HG03469 (cell line): ENCODE measurements at regions not wholly inside any gene's neighbourhood (a gene's known extent, or its start where the extent isn't known, plus 50 kb on each side); places are given as distances from the start of the nearest gene placed in this dataset.
"Not testable (repeated sequence)": the region's sequence is repeated elsewhere in the genome, so short reads cannot be mapped to it uniquely, and the experiment has no call there.

Experiments used
- ATAC-seq: cut with Tn5 transposase; IDR thresholded peaks from one replicate; pipeline ENCODE4 v1.9.1; 2021; ENCODE audit warnings: mild to moderate bottlenecking, moderate library complexity, moderate number of reproducible peaks; ENCODE audit not compliant: unreplicated experiment

DNA sequence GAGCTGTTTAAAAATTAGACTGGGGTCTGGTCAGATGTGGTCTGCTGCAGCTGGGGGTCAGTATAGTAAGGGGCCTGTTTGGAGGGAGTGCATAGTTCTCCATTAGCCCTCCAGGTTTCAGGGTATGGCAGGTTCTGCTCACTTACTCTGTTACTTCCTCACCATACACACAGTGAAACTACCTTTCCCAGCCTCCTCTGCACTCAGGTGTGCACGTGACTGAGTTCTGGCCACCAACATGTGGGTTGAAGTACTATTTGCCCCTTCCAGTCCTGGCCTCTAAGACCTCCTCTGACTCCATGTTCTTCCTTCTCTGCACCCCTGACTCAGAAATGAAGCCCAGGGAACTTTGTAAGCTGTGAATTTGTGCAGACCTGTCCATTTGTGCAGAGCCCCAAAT lies 190.5 kb upstream of the CLINT1 start:
- no peak for ATAC-seq

DNA sequence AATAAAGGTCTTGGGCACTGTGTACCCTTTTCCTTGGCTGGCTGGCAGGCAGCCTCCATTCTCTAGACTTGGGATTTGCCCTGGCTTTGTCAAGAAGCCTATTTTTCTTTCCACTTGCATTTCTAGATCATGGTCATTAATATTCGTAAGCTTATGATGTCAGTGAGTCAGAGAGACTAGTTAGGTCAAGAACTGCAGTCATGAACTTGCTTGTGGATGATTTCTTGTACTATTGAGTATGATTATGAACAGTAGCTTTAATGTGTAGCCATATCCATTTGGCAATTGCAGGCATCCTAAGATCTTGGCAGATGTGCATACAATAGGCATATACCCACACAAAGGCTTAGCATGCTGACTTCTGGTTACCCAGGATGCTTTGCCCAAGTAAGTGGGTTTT lies 186.8 kb upstream of the CLINT1 start:
- ATAC-seq, result no peak

DNA sequence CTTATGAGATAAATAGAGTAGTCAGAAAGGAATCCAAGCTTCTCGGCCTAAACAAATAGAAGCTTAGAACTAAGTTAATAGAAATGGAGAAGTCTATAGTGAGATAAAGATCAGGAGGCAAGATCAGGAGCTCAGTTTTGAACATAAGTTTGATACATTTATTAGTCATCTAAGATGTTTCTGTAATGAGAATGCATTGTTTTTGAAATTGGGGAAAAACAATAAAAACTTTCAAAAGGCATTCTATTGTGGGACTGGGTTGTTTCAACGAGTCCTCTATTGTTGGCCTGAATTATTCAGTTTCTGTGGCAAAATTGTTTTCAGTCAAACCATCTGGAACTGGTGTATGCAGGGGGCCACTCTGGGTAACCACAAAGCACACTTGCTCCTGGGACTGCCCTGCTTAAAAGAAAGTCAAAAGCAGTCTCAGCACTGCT lies 181.0 kb upstream of the CLINT1 start:
- peak; percentile 60 for ATAC-seq

DNA sequence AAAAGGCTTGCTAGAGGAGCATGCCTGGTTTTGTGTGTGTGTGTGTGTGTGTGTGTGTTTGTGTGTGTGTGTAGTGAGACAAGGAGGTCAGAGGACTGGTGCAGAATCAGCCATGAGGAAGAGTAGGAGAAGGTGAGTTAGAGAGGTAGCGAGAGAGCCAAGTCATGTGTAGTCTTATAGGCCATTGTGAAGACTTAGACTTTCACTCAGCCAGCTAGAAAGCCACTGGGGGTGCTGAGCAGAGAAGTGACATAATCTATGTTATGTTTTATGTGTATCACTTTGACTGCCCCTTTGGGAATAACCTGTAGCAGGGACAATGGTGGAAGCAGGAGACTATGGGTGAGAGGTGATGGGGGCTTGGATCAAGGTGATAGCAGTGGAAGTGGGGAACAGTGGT lies 180.5 kb upstream of the CLINT1 start:
- ATAC-seq, result no peak

DNA sequence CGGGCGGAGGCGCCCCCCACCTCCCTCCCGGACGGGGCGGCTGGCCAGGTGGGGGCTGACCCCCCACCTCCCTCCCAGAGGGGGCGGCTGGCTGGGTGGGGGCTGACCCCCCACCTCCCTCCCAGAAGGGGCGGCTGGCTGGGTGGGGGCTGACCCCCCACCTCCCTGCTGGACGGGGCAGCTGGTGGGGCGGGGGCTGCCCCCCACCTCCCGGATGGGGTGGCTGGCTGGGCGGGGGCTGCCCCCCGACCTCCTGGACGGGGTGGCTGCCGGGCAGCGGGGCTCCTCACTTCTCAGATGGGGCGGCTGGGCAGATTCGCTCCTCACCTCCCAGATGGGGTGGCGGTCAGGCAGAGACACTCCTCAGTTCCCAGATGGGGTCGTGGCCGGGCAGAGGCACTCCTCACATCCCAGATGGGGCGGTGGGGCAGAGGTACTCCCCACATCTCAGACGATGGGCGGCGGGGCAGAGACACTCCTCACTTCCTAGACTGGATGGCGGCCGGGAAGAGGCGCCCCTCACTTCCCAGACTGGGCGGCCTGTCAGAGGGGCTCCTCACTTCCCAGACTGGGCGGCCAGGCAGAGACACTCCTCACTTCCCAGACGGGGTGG lies 178.1 kb upstream of the CLINT1 start:
- ATAC-seq, result not testable (repeated sequence)

DNA sequence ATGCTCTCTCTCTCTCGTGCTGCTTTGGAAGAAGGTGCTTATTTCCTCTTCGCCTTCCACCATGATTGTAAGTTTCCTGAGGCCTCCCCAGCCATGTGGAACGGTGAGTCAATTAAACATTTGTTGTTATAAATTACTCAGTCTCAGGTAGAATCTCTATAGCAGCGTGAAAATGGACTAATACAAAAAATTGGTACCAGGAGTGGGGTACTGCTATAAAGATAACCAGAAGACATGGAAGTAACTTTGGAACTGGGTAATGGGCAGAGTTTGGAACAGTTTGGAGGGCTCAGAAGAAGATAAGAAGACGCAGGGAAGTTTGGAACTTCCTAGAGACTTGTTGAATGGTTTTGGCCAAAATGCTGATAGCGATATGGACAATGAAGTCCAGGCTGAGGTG lies 175.6 kb upstream of the CLINT1 start:
- ATAC-seq, result not testable (repeated sequence)

DNA sequence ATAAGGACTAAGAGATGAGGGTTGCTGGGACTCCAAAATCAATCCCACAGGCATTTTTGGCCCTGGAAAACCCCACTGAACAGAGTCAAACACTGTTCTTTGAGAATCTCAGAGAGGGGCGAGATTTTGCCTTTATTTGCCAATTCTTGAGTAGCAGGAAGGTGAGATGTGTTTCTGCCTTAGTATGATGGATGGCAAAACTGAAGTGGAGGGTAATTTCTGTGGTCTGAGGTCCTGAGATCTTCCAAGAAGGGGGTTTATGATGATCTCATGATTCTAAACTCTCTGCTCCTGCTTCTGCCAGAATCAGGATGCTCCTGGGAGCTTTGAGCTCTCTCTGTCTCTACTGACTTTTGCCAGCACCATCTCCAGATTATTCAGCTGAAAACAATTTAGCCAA lies 174.8 kb upstream of the CLINT1 start:
- no peak for ATAC-seq

DNA sequence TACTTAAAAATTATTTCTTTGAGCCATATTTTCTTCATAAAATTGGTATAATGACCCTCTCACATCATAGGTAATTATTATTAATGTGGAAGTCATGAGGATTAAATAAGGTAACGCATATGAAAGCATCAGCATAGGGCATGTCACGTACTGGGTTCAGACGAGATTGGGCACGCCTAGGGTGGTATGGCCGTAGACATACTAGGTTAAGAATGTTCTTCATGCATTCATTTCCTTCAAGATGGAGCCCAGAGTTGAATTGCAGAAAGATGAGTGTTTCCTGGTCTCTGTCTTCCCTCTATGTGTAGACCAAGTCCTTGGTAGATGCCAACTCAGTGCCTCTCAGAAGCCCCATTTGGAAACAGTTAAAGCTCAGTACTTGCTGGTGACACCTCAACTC lies 174.1 kb upstream of the CLINT1 start:
- no peak for ATAC-seq

DNA sequence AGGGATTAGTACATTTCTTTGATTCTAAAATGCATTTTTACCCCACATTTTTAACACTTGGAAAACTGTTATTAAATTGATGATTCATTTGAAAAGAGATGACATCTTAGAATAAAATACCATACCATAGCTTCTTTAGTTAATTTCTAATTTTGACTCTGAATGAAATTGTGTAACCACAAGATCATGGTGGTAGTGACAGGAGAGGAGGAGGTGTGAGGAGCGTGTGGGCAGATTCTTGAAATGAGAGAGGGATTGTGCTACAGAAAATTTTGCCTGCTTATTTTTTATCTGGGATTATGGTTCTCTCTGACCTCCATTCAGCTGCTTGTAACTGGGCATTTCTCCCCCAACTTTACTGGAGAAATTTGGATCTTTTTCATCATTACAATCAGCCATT lies 173.3 kb upstream of the CLINT1 start:
- ATAC-seq, result no peak

DNA sequence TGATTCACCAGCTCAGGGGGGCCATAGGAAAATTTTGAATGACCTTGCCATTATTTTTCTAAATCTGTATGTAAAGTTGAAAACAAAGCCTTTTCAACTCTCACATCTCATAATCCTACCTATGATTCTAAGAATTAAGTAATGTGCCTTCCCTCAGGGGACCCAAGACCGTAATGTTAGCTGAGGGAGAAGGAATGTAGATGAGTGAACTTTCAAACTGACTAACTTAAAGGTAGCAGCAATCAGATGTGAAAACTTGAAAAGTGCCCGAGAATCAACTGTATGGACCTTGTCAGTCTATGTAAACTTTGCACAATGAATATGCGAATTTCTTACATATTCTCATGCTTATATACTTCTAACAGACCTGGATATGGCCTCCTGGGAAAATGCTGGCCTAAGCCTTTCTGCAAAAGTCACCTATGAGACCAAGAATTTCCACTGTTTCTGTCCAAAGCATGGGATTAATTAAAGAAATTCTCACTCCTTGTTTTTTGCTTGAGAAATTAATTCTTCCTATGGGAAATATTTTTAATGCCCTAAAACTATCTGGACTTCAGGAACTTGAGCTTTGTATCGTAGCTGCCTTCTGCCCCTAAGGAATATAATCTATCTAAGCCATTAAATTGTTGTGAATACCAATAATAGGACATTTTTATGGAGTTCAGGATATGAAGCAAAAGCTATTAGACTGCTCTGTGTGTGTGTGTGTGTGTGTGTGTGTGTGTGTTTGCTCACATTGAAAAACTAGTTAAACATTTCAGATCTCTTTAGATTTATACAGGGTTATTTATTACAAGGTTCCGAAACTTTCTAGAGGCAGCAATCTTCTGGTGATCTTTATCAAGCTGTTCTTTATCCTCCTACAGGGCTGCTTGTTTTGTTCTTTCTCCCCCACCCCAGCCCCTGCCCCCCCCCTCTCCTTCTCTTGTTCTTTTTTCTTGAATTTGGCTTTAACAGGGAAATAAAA lies 169.1 kb upstream of the CLINT1 start:
- ATAC-seq, result no peak

DNA sequence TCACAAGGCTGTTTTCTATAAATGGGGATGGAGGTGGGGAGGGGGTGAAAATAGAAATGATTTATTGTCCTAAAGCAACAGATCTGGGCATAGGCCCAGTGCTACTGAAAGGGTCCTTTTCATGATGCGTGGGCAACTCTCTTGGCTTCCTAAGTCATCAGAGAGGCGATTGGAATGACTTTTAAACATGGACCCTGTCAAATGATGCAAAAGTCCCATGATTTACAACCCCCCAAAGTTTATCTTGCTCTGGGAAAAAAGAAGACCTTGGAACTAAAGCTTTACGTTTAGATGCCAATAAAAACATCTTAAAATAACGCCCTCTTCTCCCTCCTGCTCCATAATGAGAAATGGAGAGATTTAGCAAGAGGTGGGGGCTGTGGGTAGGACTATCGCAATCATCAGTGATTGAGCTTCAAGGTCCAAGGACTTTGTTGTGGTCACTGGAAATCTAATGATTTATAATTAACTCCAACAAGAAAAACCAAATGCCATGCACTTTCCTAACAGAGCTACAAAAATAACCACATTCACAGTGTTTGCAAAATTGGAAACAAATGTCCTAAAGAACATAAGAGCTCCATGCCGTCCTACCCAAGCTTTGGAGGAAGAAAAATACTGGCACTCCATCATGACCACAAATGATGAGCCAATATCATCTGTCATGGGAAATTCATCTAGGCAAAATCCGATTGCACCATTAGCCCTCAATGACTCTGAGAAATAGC lies 167.5 kb upstream of the CLINT1 start:
- no peak for ATAC-seq

DNA sequence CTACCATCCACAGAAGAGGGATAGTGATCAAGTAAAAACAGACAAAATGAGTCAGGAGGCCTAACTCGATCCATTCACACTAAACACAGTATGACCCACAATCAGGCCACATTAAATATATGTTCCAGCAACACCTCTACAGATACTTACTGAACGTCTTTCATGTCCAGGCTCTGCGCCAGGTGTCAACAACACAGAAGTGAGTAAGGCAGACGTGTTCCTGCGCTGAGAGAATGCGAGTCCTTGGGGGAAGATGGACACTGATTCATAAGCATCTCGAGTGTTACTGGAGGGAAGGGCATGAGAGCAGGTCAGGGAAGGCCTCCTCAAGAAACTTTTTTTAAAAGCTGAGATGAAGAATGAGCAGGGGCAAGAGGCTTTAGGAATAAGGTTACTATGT lies 164.3 kb upstream of the CLINT1 start:
- ATAC-seq, result no peak

DNA sequence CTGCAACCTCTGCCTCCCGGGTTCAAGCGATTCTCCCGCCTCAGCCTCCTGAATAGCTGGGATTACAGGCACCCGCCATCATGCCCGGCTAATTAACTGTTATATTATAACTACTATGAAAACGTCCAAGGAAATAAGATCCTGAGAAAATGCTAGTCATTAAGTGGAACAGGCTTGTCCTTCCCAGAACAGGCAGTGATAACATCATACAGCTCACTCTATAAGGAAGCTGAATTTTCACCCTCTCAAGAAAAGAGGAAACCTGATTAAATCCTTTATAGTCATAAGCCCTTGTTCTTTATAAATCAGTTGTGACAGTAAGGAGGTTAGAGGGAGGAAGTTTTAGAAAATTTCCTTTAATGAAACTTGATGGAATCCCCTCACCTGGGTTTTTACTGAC lies 163.9 kb upstream of the CLINT1 start:
- ATAC-seq, result no peak

DNA sequence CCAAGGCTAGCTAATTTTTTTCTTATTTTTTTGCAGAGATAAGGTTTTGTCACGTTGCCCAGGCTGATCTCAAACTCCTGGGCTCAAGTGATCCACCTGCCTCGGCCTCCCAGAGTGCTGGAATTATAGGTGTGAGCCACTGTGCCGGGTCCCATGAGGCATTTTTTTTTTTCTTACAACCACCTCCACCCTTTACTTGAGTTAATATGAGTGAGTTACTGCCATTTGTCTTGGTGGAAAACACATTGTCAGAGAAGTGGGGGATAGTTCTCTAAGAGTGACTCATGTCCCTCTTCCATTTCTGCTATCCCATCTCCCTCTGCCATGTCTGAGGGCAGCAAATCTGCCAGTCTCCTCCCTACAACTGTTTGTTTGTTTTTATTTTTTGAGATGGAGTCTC lies 163.4 kb upstream of the CLINT1 start:
- ATAC-seq, result no peak

DNA sequence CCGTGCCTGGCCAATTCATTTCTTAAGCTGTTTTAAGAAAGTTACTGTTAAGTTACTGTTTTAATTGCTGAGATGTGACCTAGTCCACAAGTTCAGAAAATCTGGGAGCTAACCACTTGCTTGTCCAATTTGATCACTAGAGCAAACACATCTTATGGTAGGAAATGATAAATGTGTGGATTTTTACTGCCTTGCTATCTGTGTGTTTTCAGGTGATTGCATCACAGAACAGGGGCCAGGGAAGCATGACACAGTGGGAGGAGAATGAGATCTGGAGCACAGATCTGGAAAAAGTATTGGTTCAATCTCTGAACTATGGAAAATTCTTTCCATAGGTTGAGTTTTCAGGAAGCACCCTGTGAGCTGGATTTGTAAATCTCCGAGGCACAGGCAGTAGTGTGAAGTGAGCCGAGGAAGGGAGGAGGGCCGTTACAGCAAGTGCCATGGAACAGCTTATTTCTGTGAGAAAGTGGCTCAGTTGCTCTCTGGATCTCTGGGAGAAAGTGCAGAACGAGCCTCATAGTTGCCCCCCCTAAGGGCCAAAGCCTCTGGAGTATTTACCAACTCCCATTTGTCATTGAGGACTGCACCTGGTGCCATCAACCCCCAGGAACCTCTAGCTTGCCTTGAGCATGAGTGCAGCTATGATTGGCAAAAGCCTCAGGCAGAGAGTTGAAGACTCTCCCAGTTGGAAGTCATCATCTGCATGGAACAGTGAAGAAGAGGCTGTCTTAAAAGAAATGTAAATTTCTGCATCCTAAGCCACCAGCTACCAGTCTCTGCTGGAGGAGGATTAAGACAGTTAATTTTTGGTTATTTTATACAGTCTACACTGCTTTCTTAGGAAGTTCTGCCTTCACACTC lies 161.8 kb upstream of the CLINT1 start:
- ATAC-seq, result no peak

DNA sequence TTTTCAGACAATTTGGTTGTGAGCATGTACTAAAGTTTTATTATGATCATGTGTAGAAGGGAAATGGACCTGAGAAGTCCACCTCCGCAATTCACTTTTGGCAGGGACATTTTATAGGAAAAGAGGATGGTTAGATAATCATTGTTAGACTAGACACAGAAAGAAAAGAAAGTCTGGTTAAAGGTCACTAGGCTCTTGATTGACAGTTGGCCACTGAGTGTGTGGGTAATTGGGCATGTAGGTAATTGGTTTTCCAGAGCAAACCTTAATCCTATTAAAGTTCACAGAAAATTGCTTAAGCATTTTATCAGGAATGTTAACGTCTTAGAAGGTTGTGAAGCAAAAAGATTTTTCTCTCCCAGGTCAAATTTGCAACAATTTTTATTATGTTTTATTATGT lies 158.5 kb upstream of the CLINT1 start:
- no peak for ATAC-seq

DNA sequence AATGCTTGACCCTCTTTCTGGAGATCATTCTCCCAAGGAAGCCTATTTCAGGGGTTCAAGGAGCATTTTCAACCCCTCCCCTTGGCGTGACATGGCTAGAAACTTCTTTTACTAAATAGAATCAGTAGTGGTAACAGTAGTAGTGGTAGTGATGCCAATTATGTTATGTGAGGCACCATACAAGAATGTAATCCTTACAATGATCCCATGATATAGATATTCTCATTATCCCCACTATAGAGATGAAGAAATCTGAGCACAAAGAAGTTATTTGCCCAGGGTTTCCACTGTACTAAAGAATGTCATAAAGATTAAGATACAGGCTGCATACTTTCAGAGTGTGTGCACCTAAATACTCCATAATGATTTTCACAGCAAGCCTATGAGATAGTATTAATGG lies 155.4 kb upstream of the CLINT1 start:
- ATAC-seq, result no peak

DNA sequence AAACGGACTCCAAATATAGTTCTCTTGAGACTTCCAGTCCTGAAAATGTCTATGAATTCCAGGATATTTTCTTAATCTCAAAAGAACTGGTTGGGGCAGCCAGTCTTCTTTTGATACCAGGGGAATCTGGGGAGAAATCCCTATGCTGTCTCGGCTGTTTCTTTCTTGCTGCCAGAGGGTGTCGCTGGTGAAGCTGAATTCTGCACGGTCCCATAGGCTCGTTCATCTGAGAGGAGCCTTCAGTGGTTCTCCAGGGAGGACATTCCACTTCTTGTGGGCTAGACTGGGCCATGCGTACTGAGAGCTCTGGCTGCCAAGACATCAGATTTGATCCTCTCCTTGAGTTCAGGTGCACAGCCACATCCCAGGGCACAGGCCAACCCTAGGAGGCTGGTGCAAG lies 155.0 kb upstream of the CLINT1 start:
- no peak for ATAC-seq

DNA sequence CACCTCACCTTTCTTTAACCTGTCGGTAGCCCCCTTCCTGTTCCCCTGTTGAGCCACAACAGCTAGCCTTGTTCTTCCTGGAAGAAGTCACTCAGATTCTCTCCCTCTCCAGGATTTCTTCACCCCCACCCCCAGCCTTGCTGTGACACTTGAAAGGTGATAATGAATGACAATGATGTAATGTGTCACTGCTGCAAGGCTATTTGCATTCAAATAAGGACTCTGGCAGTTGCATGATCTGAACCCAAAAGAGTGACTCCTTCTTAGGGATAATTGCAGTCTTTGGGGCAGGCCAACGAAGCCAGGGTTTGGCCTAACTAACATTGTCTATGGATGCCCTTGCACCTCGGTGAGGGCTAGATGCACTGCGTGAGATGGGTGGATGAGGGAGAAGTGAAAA lies 154.4 kb upstream of the CLINT1 start:
- ATAC-seq, result no peak

DNA sequence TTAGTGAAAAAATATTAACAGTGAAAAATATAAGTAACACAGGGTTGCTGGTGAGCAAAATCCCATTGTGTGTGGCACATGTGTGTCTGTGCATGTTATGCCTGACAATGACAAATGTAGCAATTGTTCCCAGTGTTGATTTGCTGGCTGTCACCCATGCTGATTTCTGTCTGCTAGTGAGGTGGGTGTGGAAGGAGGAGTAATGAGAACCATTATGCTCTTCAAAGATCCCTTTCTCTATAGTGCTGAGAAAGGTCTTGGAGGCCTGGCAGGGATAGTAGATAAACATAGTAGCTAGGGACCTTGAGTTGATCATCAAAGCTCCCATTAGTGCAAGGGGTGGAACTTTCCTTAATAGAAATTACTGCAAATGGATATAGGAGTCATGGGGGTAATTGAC lies 152.5 kb upstream of the CLINT1 start:
- ATAC-seq, result no peak

DNA sequence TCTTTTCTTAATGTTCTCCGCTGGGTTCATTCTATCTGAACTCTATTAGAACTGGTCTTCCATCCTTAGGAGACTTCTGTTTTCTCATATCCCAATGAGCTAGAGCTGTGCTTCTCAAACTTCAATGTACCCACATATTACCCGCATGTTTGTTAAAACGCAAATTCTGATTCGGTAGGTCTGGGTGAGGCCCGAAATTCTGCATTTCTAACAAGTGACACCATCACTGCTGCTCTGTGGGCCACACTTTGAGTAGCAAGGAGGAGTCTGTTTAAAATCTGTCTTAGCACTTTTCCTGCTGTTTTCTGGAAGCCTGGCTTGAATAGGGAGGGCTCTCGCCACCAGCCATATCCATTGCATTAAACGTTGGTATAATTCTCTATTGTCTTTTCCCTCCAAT lies 151.9 kb upstream of the CLINT1 start:
- ATAC-seq, result no peak
